ENCODE measurements at regions not wholly inside any gene's neighbourhood (a gene's known extent, or its start where the extent isn't known, plus 50 kb on each side); places are given as distances from the start of the nearest gene placed in this dataset.

GRCh38 chr21:36539434-36540150, 59.7 kb upstream of the CLDN14 start:
- Mint-ChIP-seq H3K9me3 (no peaks in the 10 kb centered on the region), H3K4me1 (peaks cover 5% of the 10 kb centered on the region), H3K27me3 (ENCODE audit: low read depth) (peaks cover 23% of the 10 kb centered on the region), H3K36me3 (ENCODE audit: low read depth) (no peaks in the 10 kb centered on the region), H3K4me3 (no peak overlapping the region), H3K27ac (no peak overlapping the region)
- TF ChIP-seq CTCF (IDR thresholded peaks at IDR 0.05; ENCODE audit: unreplicated experiment in 3 of 3), result no peak

- H3K27ac Mint-ChIP-seq, result no peak overlapping the region
- H3K4me3 Mint-ChIP-seq, result no peak overlapping the region
- TF ChIP-seq CTCF (IDR thresholded peaks at IDR 0.05; ENCODE audit: unreplicated experiment in 3 of 3), result no peak
- H3K36me3 Mint-ChIP-seq (ENCODE audit: low read depth), result no peaks in the 10 kb centered on the region
- peaks cover 15% of the 10 kb centered on the region for H3K4me1 Mint-ChIP-seq
- peaks cover 23% of the 10 kb centered on the region for H3K27me3 Mint-ChIP-seq (ENCODE audit: low read depth)
- H3K9me3 Mint-ChIP-seq, result no peaks in the 10 kb centered on the region
Measured at GRCh38 chr21:36540700-36541099, 60.8 kb upstream of the CLDN14 start.

- Mint-ChIP-seq H3K36me3 (ENCODE audit: low read depth) (no peaks in the 10 kb centered on the region), H3K4me3 (no peak overlapping the region), H3K27me3 (ENCODE audit: low read depth) (peaks cover 24% of the 10 kb centered on the region), H3K4me1 (peaks cover 20% of the 10 kb centered on the region), H3K9me3 (no peaks in the 10 kb centered on the region), H3K27ac (no peak overlapping the region)
- TF ChIP-seq CTCF (IDR thresholded peaks at IDR 0.05; ENCODE audit: unreplicated experiment in 3 of 3), result no peak
Measured at GRCh38 chr21:36541721-36542139, 61.8 kb upstream of the CLDN14 start.

GRCh38 chr21:36542312-36543101, 62.6 kb upstream of the CLDN14 start:
- H3K36me3 Mint-ChIP-seq (ENCODE audit: low read depth), result no peaks in the 10 kb centered on the region
- TF ChIP-seq CTCF (IDR thresholded peaks at IDR 0.05; ENCODE audit: unreplicated experiment in 3 of 3), result peak in 1 of 3 experiments; percentile 27
- no peaks in the 10 kb centered on the region for H3K9me3 Mint-ChIP-seq
- peaks cover 31% of the 10 kb centered on the region for H3K27me3 Mint-ChIP-seq (ENCODE audit: low read depth)
- peaks cover 25% of the 10 kb centered on the region for H3K4me1 Mint-ChIP-seq
- H3K27ac Mint-ChIP-seq, result no peak overlapping the region
- no peak overlapping the region for H3K4me3 Mint-ChIP-seq

- H3K9me3 Mint-ChIP-seq, result no peaks in the 10 kb centered on the region
- no peak overlapping the region for H3K27ac Mint-ChIP-seq
- TF ChIP-seq CTCF (IDR thresholded peaks at IDR 0.05; ENCODE audit: unreplicated experiment in 3 of 3), result no peak
- H3K36me3 Mint-ChIP-seq (ENCODE audit: low read depth), result no peaks in the 10 kb centered on the region
- peaks cover 41% of the 10 kb centered on the region for H3K27me3 Mint-ChIP-seq (ENCODE audit: low read depth)
- peaks cover 26% of the 10 kb centered on the region for H3K4me1 Mint-ChIP-seq
- H3K4me3 Mint-ChIP-seq, result no peak overlapping the region
Measured at GRCh38 chr21:36543924-36544323, 64.0 kb upstream of the CLDN14 start.

Data from nephron (organoid).